Adrenal gland (tissue), 5 donors: ENCODE measurements at regions not wholly inside any gene's neighbourhood (a gene's known extent, or its start where the extent isn't known, plus 50 kb on each side); places are given as distances from the start of the nearest gene placed in this dataset.

ENCODE experiments used
- CTCF ChIP-seq, 6 experiments: fragments of 450-650 bp in 4 of 6; fragments of 200-600 bp in 2 of 6; sonication (generic) in 1 of 6; IDR thresholded peaks; 1 replicate in 5 of 6; 2 replicates in 1 of 6; pipeline versions ENCODE4 v1.5.1 to v1.8.0; 2016 to 2021; ENCODE audit warnings: antibody characterized with exemption in 6 of 6, mild to moderate bottlenecking in 2 of 6, moderate library complexity in 1 of 6
- POLR2A ChIP-seq, 2 donors: fragments of 450-650 bp; IDR thresholded peaks; one replicate each; pipeline ENCODE4 v1.6.1; 2017; ENCODE audit warnings: antibody characterized with exemption in 2 of 2, mild to moderate bottlenecking in 2 of 2, moderate library complexity in 1 of 2
- donor health status: DM: no; HTN: no; CAD: no.

GRCh38 chr17:63333869-63334268, 112.2 kb downstream of the CYB561 start:
- TF ChIP-seq CTCF (IDR thresholded peaks at IDR 0.05), result no peak
- no peak for TF ChIP-seq POLR2A (IDR thresholded peaks at IDR 0.05)
